ENCODE measurements at regions not wholly inside any gene's neighbourhood (a gene's known extent, or its start where the extent isn't known, plus 50 kb on each side); places are given as distances from the start of the nearest gene placed in this dataset.
"Not testable (repeated sequence)": the region's sequence is repeated elsewhere in the genome, so short reads cannot be mapped to it uniquely, and the experiment has no call there.

DNA sequence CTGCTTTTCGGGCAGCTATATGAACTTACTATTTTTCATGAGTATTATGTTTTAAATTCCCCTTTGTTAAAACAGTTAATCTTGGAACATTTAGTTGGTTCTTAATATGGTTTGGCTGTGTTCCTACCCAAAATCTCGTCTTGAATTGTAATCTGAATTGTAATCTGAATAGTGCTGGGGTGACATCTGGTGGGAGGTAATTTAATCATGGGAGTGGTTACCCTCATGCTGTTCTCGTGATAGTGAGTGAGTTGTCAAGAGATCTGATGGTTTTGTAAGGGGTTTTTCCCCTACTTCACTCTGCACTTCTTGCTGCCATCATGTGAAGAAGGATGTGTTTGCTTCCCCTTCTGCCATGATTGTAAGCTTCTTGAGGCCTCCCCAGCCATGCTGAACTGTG lies 305.4 kb upstream of the MAP3K7 start:
- H3K4me3 ChIP-seq (ENCODE audit: low read depth, low read length): no peak overlapping the region
- no peak for DNase-seq (ENCODE audit: low read depth)
- TF ChIP-seq, protein P1, sequence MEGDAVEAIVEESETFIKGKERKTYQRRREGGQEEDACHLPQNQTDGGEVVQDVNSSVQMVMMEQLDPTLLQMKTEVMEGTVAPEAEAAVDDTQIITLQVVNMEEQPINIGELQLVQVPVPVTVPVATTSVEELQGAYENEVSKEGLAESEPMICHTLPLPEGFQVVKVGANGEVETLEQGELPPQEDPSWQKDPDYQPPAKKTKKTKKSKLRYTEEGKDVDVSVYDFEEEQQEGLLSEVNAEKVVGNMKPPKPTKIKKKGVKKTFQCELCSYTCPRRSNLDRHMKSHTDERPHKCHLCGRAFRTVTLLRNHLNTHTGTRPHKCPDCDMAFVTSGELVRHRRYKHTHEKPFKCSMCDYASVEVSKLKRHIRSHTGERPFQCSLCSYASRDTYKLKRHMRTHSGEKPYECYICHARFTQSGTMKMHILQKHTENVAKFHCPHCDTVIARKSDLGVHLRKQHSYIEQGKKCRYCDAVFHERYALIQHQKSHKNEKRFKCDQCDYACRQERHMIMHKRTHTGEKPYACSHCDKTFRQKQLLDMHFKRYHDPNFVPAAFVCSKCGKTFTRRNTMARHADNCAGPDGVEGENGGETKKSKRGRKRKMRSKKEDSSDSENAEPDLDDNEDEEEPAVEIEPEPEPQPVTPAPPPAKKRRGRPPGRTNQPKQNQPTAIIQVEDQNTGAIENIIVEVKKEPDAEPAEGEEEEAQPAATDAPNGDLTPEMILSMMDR (IDR thresholded peaks at IDR 0.05; ENCODE audit: control insufficient read depth, extremely low read depth, insufficient read depth): no peak

DNA sequence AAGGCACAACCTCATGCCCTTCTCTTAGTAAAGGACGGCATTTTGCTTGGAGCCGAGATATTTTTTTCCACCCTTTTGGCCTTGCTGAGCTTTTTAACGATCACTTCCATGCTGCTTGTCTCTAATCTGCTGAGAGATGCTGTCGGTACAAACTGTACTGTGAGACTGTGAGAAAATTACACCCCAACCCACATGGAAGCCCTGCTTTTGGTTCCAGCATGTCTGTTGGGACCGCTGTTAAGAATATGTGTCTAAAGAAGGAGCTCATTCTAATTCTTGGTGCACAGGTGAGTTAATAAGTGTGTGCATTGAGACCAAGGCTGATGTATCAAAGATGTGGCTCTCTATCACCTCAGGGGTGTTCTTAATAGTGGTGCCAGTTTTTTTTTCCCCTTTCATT lies 304.5 kb upstream of the MAP3K7 start:
- DNase-seq (ENCODE audit: low read depth): no peak
- H3K4me3 ChIP-seq (ENCODE audit: low read depth, low read length): no peak overlapping the region
- TF ChIP-seq, protein P1 (IDR thresholded peaks at IDR 0.05; ENCODE audit: control insufficient read depth, extremely low read depth, insufficient read depth): no peak

- DNase-seq (ENCODE audit: low read depth): no peak
- H3K4me3 ChIP-seq (ENCODE audit: low read depth, low read length): no peak overlapping the region
- TF ChIP-seq, protein P1 (IDR thresholded peaks at IDR 0.05; ENCODE audit: control insufficient read depth, extremely low read depth, insufficient read depth): no peak
Observed at GRCh38 chr6:90890683-90891330, 303.9 kb upstream of the MAP3K7 start.

GRCh38 chr6:90887764-90888163 lies 300.9 kb upstream of the MAP3K7 start:
- TF ChIP-seq, protein P1 (IDR thresholded peaks at IDR 0.05; ENCODE audit: control insufficient read depth, extremely low read depth, insufficient read depth): no peak
- no peak overlapping the region for H3K4me3 ChIP-seq (ENCODE audit: low read depth, low read length)

DNA sequence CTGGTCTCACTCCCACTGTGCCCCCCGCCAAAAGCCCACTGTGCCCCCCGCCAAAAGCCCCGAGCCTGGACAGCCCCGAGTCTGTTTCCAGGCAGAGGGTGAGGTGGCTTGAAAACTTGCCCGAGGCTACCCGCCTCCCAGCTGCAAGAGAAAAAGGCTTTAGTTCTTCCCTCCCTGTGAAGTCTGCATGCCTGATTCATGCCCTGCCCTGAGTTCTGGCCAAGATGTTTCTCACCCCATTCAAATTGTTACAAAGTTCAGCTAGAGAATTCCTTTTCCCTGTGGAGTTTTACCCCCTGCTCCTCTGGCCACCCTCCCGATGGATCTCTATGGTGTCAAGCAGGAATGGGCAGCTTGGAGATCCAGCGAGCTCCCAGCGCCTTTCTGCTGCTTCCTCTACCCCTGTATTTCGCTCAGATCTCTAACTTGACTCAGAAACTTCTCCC lies 298.8 kb upstream of the MAP3K7 start:
- DNase-seq (ENCODE audit: low read depth): no peak

More at GRCh38 chr6:90887764-90888163, 300.9 kb upstream of the MAP3K7 start:
- DNase-seq (ENCODE audit: low read depth): no peak

GRCh38 chr6:90885137-90885536 lies 298.3 kb upstream of the MAP3K7 start:
- DNase-seq (ENCODE audit: low read depth): not testable (repeated sequence)

More for the DNA sequence above, 298.8 kb upstream of the MAP3K7 start:
- no peak overlapping the region for H3K4me3 ChIP-seq (ENCODE audit: low read depth, low read length)
- TF ChIP-seq, protein P1 (IDR thresholded peaks at IDR 0.05; ENCODE audit: control insufficient read depth, extremely low read depth, insufficient read depth): no peak

DNA sequence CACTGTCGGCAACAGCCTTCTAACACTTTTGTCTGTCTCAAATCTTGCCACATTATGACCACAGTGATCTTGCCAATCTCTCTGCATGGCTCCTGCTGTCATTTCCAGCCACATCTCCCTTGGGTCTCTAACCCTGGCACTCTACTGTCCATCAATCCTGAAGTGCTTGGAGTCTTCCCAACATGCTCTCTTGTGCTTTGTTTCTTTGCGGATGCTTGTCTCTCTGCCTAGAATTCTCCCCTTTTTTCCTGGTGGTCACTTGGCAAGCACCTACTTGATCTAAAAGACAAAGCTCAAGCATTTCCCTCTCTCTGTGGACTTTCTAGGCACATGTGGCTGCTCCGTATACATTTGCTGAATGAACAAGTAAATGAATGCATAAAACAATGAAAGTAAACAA lies 290.7 kb upstream of the MAP3K7 start:
- TF ChIP-seq, protein P1 (IDR thresholded peaks at IDR 0.05; ENCODE audit: control insufficient read depth, extremely low read depth, insufficient read depth): no peak
- no peak for DNase-seq (ENCODE audit: low read depth)
- H3K4me3 ChIP-seq (ENCODE audit: low read depth, low read length): no peak overlapping the region

More at GRCh38 chr6:90885137-90885536, 298.3 kb upstream of the MAP3K7 start:
- not testable (repeated sequence) for H3K4me3 ChIP-seq (ENCODE audit: low read depth, low read length)
